Epithelial cell of proximal tubule (primary cell): ENCODE measurements at regions not wholly inside any gene's neighbourhood (a gene's known extent, or its start where the extent isn't known, plus 50 kb on each side); places are given as distances from the start of the nearest gene placed in this dataset.

Source experiments
- DNase-seq: peaks from one replicate; pipeline ENCODE4 v3.0.0-alpha.2; 2011; ENCODE audit warnings: low read depth
- H3K4me3 ChIP-seq: 2 replicates; pipeline ENCODE4 v1.5.1; 2011; ENCODE audit warnings: low read depth, mild to moderate bottlenecking, low read length
- CTCF ChIP-seq: conservative IDR thresholded peaks from 2 replicates; pipeline ENCODE4 v1.5.1; 2012; ENCODE audit warnings: low read depth, mild to moderate bottlenecking, low read length

DNA sequence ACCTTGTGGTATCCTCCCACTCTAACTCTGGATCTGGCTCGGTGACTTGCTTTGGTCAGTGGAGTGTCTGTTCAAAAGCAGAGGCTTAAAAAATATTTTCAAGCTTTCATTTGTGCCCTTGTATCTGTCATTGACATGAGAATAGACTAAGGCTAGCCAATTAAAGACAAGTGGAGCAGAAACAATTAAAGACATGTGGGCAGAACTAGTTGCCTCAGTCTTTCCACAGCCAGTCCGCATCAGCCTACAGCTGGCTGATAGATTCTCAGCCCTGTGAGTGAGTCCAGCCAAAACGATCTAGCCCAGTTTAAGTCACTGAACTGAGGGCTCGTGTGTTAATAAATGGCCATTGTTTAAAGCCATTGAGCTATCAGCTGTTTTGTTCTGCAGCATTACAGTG, 185.2 kb upstream of the DGKB start:
- DNase-seq: peak; percentile 56
- H3K4me3 ChIP-seq: no peak overlapping the region
- TF ChIP-seq CTCF: no peak

- DNase-seq: peak; percentile 26
- TF ChIP-seq CTCF: no peak
- no peak overlapping the region for H3K4me3 ChIP-seq
Observed at GRCh38 chr7:15086862-15087261, 184.3 kb upstream of the DGKB start.

DNA sequence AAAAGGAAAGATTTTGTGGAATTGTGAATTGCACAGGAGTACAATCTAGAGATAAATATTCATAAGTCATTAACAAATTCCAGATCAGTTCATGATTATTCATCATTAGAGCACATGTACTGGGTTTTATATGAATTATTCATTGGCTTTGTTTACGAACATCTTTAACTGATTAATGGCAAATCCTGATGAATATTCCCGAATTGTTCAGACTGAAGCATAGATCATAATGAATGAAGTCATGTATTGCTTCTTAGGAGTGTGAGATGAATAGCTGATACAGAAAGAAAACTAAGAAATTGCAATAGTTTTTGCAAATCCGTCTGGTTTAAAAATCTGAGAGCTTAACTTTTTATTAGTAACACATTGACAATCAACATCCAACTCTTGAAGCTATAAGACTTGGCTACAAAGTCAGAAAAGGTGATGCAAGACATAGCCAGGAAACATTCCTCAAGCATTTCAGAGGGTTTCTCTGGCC, 183.6 kb upstream of the DGKB start:
- H3K4me3 ChIP-seq: peak overlapping the region; percentile 30
- DNase-seq: peak; percentile 91
- no peak for TF ChIP-seq CTCF

- no peak for TF ChIP-seq CTCF
- H3K4me3 ChIP-seq: peak overlapping the region; percentile 0
- peak; percentile 67 for DNase-seq
Observed at GRCh38 chr7:15085366-15085765, 182.8 kb upstream of the DGKB start.

DNA sequence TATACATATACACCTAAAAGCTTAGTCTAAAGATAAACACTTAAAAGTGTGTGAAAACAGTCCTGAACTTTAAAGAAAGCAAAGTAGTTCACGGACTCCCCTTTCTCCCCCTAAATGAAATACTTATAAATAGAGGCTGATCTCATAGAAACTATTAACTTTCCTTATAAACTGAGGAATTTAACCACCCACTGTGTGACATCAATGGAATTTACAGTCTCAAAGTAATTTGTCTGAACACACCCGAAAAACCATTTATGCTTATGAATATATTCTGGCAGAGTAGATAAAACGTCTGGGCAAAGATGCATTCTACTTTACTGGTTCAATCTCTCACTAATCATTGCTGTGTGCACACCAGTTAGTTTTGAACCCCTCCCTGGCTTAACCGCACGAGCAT, 181.8 kb upstream of the DGKB start:
- DNase-seq: no peak
- H3K4me3 ChIP-seq: no peak overlapping the region
- no peak for TF ChIP-seq CTCF

DNA sequence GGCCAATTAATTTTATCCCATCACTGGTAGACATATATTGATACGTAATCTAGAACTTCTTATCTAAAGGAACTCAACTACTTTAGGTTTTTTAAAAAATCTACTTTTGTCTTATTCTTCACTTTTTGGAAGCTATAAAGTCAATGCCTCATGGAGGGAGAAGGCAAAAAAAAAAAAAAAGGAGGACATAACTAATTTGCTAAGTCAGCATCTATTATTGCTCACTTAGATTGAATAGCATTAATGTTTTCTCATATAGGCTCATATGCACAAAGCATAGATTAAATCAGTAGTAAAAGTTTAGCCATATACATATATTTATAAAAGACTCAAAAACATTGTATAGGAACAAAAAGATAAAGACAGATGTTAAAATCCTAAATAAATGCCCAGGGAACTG, 179.3 kb upstream of the DGKB start:
- no peak for DNase-seq
- no peak overlapping the region for H3K4me3 ChIP-seq
- no peak for TF ChIP-seq CTCF

DNA sequence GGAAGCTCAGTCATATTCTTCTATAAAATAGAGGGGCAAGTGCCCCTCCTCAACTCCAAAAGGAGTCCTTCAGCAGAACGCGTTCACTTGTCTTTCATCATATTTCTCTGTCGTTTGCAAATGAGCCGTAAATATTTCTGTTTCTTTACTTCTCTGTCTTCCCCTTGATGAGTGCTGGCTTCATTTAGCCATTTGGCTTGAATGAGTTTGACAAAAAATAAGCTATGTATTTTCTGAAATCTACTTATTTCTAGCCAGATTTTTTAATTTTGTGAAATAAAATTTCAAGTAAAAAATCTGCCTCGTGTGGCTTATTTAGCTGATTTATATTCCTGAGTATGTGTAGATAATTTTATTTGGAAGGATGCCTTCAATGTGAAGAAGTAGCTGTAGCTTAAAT, 170.8 kb upstream of the DGKB start:
- no peak for DNase-seq
- H3K4me3 ChIP-seq: no peak overlapping the region
- no peak for TF ChIP-seq CTCF
